ENCODE measurements at regions not wholly inside any gene's neighbourhood (a gene's known extent, or its start where the extent isn't known, plus 50 kb on each side); places are given as distances from the start of the nearest gene placed in this dataset.

DNA sequence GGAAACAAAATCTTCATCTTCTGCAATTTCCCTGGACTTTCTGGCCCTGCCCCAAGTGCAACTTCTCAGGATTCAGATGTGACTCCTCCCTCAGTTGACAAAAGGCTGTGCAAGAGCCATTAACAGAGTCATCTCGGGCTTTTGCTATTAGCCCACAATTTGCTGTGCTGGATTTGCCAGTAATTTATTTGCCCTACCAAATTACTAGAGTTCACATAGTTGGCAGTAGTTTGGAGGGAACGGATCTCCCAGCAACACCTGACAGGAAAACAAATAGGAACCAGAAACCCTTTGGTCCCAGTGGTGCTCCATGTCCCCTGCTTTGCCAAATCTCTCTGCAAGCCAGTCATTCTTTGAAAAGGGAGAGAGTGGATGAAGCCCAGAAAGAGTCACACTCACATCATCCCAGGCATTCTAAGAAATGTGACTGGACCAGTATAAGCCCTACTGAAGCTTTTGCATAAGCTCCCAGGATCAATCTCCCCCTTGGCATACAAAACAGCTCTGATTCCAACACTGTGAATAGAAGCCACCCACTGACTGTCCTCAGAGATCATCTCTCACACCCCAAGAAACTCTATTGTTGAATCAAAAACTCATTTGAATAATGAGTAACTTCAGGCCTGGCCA, 350.1 kb upstream of the NBEA start:
- TF ChIP-seq, protein P1, sequence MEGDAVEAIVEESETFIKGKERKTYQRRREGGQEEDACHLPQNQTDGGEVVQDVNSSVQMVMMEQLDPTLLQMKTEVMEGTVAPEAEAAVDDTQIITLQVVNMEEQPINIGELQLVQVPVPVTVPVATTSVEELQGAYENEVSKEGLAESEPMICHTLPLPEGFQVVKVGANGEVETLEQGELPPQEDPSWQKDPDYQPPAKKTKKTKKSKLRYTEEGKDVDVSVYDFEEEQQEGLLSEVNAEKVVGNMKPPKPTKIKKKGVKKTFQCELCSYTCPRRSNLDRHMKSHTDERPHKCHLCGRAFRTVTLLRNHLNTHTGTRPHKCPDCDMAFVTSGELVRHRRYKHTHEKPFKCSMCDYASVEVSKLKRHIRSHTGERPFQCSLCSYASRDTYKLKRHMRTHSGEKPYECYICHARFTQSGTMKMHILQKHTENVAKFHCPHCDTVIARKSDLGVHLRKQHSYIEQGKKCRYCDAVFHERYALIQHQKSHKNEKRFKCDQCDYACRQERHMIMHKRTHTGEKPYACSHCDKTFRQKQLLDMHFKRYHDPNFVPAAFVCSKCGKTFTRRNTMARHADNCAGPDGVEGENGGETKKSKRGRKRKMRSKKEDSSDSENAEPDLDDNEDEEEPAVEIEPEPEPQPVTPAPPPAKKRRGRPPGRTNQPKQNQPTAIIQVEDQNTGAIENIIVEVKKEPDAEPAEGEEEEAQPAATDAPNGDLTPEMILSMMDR (IDR thresholded peaks at IDR 0.05) = no peak
- TF ChIP-seq ZFX (IDR thresholded peaks at IDR 0.05; ENCODE audit: borderline replicate concordance) = no peak

All from 22Rv1 (cell line).